ENCODE measurements at regions not wholly inside any gene's neighbourhood (a gene's known extent, or its start where the extent isn't known, plus 50 kb on each side); places are given as distances from the start of the nearest gene placed in this dataset.
"Not testable (repeated sequence)": the region's sequence is repeated elsewhere in the genome, so short reads cannot be mapped to it uniquely, and the experiment has no call there.

DNA sequence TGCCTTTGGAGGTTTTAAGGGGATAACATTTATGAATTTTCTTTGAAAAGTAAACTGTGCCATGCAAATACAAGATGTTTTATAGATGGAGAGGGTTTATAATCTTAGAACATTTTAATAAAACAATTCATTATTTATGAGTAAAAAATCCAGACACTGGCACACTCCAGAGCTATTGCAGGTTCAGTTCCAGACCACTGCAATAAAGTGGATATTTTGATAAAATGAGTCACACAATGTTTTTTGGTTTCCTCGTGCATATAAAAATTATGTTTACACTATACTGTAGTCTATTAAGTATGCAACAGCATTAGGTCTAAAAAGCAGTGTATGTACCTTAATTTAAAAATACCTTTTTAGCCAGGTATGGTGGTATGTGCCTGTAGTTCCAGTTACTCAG, 146.2 kb upstream of the ZBED5 start:
- DNase-seq: no peak

- no peak for DNase-seq
These were observed 145.4 kb upstream of the ZBED5 start for GRCh38 chr11:11003226-11003625.

GRCh38 chr11:11000579-11001283, 142.9 kb upstream of the ZBED5 start:
- DNase-seq: no peak

DNA sequence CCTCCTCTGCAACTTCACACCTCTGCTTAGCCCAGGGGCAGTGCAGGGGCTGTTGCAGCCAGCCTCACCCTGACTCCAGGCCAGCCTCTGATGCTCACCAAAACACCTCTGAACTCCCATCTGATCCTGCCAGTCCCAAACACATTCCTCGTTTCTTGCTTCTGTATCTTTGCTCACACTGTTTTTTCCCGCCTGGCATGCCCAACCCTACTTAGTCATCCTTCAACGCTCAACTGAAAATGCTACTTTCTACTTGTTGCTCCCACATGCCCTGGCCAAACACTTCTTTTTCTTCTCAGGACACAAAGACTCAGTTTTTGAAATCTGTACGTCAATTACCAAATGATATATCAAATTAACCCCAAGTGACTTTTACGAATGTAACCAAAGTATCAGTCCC, 140.8 kb upstream of the ZBED5 start:
- DNase-seq: no peak

- no peak for DNase-seq
These were observed 138.8 kb upstream of the ZBED5 start for GRCh38 chr11:10996678-10997077.

- DNase-seq: no peak
These were observed 135.8 kb upstream of the ZBED5 start for GRCh38 chr11:10993640-10994039.

DNA sequence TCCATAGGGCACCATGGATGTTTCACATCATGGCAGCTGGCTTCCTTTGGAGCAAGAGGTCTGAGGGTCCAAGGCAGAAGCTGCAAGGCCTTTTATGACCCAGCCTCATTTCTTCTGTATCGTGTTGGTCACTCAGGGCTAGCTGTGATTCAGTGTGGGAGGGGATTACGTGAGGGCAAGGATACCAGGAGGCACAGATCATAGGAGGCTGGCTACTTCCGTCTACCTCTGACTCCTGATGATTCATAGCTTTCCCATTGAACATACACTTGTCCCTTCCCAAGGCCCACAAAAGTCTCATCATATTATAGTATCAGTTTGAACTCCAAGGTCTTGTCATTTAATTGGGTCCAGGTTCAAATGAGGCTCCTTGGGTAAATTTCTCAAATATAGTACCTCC, 135.3 kb upstream of the ZBED5 start:
- DNase-seq: no peak

DNA sequence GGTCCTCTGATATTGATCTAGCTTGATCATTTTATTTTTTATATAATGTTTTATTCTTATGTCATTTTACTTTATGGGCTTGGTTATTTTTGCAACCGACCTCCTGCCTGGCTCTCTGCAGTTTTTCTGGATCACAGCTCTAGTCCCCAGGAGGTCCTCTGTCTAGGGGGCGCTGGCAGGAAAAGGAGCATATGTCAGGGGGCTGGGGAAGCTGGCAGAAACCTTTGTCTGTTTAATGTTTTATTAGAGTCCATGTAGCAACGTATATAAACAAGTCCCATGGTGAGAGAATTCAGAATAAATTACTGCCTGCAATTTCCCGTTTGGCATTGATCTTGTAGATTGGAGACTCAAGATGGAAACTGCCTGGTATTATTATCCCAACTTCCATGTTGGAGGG, 133.5 kb upstream of the ZBED5 start:
- no peak for DNase-seq

GRCh38 chr11:10990637-10991193, 132.9 kb upstream of the ZBED5 start:
- DNase-seq: no peak

GRCh38 chr11:10990160-10990559, 132.3 kb upstream of the ZBED5 start:
- DNase-seq: no peak

DNA sequence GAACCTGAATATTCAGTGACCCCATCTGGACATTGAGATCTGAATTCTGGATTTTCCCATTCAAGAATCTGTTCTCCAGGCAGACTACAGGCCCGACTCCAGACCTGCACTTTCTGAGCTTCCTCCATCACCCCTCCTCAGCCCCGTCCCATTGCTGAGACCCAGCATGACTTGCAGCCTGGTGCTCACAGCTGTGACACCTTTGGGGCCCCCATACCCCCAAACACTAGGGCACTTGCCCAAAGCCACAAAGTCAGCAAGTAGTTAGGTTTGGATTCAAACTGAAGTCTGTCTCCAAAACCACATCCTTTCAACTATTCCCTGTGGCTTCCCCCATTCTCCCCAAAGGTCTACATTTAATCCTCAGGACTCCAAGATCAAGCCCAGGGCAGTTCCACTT, 128.2 kb upstream of the ZBED5 start:
- DNase-seq: no peak

DNA sequence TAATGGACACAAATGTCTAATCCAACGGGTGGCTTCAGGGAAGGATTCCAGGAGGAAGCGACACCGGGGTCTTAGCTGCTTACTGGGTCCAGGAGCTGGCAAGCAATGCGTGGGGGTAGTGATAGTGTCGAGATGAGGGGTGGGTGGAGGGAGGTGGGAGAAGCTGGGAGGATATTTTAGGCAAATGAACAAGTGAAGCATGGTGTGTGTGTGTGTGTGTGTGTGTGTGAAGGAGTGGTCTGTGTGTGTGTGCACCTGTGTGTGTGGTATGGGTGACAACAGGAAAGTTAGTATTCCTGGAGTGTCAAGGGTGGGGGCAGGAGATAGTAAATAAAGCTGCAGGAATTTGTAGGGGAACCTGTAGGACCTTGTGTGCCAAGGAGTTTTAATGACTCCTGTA, 126.9 kb upstream of the ZBED5 start:
- no peak for DNase-seq

GRCh38 chr11:10984250-10984649, 126.4 kb upstream of the ZBED5 start:
- DNase-seq: no peak

DNA sequence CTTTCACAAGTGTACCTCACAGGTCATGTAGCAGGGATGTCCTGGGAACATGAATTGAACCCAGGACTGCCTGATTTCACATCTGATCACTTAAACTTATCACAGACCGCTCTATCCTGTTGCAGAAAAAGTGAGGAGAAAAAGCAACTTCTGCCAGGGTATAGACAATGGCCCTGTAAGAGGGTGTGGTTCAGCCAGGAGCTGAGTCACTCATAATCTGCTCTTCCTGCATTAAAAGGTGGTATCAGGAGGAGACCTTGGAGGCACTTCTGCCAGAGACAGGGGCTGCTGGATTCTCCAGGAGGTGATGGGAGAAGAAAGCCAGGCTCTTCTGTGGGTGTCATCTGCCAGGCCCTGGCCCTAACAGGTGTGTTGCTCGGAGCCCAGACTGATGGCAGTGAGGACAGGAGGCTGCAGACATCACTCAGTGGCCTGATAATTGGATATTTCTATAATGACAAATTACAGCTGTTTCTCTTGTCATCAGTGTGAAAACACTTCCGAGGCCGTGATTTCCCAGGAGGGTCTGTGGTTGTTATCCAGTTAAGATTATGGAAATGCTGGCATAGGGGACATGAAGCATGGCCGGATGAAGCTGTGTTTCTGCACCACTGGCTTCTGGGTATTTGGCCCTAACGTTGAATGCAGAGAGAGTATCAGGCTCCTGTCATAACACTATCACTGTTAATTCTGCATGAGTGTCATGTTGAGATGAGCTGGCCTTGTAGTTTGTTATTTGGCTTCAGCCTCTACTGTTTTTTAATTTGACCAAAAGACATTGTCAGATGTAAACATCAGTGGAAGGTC, 125.1 kb upstream of the ZBED5 start:
- peak; percentile 60 for DNase-seq

DNA sequence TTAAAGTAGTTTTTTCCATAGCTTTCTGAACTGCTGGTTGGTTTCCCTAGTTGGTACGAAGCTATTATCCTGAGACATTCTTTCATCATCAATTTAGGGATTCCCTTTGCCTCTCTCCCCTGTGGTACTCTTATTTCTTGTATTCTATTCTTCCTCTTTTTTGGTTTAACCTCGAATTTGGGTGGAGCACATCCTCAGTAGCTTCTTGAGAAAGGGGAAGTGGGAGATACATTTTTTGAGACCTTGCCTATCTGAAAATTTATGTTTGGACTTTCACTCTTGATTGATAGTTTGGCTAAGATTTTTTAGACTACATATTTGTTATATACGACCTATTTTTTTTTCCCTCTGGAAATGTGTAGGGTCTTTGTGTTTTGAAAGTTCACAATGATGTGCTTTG, 121.7 kb upstream of the ZBED5 start:
- no peak for DNase-seq

DNA sequence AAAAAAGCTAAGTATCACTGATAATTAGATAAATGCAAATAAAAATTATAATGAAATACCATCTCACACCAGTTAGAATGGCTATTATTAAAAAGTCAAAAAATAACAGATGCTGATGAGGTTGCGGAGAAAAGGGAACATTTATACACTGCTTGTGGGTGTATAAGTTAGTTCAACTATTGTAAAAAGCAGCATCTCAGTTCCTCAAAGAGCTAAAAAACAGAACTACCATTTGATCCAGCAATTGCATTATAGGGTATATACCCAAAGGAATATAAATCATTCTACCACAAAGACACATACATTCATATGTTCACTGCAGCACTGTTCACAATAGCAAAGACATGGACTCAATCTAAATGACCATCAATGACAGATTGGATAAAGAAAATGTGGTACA, 120.3 kb upstream of the ZBED5 start:
- no peak for DNase-seq

- DNase-seq: no peak
These were observed 117.5 kb upstream of the ZBED5 start for GRCh38 chr11:10975287-10975721.

DNA sequence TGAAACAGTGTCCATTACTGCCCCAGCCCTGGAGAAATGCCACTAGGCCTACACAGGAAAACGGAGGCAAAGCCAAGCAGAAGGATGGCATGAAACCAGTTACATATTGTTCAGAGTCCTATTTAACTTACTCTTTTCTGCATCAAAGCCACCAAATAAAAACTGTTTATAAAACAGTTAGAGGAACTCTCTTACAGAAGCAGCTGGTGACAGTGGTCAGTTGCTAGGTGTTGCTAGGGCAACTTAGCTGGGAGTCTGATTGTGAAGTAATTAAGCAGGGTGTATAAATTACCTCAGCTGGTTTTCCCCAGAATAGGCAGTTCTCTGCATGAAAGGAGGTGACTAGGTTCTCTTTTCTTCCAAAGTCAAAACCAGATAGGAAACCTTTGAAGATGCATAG, 115.6 kb upstream of the ZBED5 start:
- DNase-seq: peak; percentile 74

- DNase-seq: no peak
These were observed 113.1 kb upstream of the ZBED5 start for GRCh38 chr11:10970926-10971325.

DNA sequence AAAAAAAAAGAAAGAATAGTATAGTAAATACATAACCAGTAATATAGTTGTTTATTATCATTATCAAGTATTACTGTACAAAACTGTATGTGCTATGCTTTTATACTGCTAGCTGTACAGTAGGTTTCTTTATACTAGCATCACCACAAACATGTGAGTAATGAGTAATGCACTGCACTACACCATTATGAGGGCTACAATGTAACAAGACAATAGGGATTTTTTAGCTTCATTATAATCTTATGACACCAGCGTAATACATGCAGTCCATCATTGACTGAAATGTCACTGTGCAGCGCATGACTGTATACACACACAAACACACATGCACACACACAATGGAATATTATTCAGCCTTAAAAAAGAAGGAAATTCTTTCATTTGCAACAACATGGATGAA, 111.5 kb upstream of the ZBED5 start:
- no peak for DNase-seq

GRCh38 chr11:10956884-10957283, 99.0 kb upstream of the ZBED5 start:
- not testable (repeated sequence) for DNase-seq

GRCh38 chr11:10955616-10956015, 97.8 kb upstream of the ZBED5 start:
- no peak for DNase-seq

- DNase-seq: no peak
These were observed 96.3 kb upstream of the ZBED5 start for GRCh38 chr11:10954184-10954583.
